ENCODE measurements at regions not wholly inside any gene's neighbourhood (a gene's known extent, or its start where the extent isn't known, plus 50 kb on each side); places are given as distances from the start of the nearest gene placed in this dataset.

GRCh38 chr2:150225030-150225429 lies 262.4 kb downstream of the RND3 start:
- TF ChIP-seq CTCF (IDR thresholded peaks at IDR 0.05; ENCODE audit: low read depth, low read length) (no peak), EZH2phosphoT487 (IDR thresholded peaks at IDR 0.05; ENCODE audit: low read depth) (no peak)
